ENCODE measurements at regions not wholly inside any gene's neighbourhood (a gene's known extent, or its start where the extent isn't known, plus 50 kb on each side); places are given as distances from the start of the nearest gene placed in this dataset.

- H3K4me1 ChIP-seq = no peaks in the 10 kb centered on the region
- H3K27me3 ChIP-seq = no peaks in the 10 kb centered on the region
- intact Hi-C loops (cut with DNase I; ENCODE audit: low total_unique reads) = no loop called here
- TF ChIP-seq POLR2AphosphoS5 (IDR thresholded peaks at IDR 0.05) (no peak), CTCF (IDR thresholded peaks at IDR 0.05) (no peak), POLR2A (IDR thresholded peaks at IDR 0.05) (no peak)
- H3K36me3 ChIP-seq = no peaks in the 10 kb centered on the region
- H3K4me3 ChIP-seq = no peak overlapping the region
- DNase-seq (ENCODE audit: low spot score in 2 of 2) = no peak
- no peak overlapping the region for H3K27ac ChIP-seq
- peaks cover 0 to 6% of the 10 kb centered on the region in 2 donors for H3K9me3 ChIP-seq
Observed at GRCh38 chr3:166080096-166080495, 242.9 kb upstream of the BCHE start.

GRCh38 chr3:166071831-166072230, 234.6 kb upstream of the BCHE start:
- Histone ChIP-seq H3K9me3 (peaks cover 0 to 8% of the 10 kb centered on the region in 2 donors), H3K36me3 (peaks cover 4% of the 10 kb centered on the region), H3K27ac (no peak overlapping the region), H3K27me3 (no peaks in the 10 kb centered on the region), H3K4me1 (no peaks in the 10 kb centered on the region), H3K4me3 (no peak overlapping the region)
- DNase-seq (ENCODE audit: low spot score in 2 of 2) = no peak
- intact Hi-C loops (cut with DNase I; ENCODE audit: low total_unique reads) = no loop called here
- TF ChIP-seq POLR2A (IDR thresholded peaks at IDR 0.05) (no peak), POLR2AphosphoS5 (IDR thresholded peaks at IDR 0.05) (no peak), CTCF (IDR thresholded peaks at IDR 0.05) (no peak)

GRCh38 chr3:166064476-166064875, 227.3 kb upstream of the BCHE start:
- Histone ChIP-seq H3K4me3 (no peak overlapping the region), H3K27me3 (no peaks in the 10 kb centered on the region), H3K4me1 (no peaks in the 10 kb centered on the region), H3K27ac (no peak overlapping the region), H3K36me3 (peaks cover 4% of the 10 kb centered on the region), H3K9me3 (no peaks in the 10 kb centered on the region)
- no peak for DNase-seq (ENCODE audit: low spot score in 2 of 2)
- no peak for TF ChIP-seq POLR2AphosphoS5 (IDR thresholded peaks at IDR 0.05)
- intact Hi-C loops (cut with DNase I; ENCODE audit: low total_unique reads) = loop anchor here (5.0 kb wide), 1 partner anchor 742 kb away; no protein-coding TSS in a partner anchor

- Histone ChIP-seq H3K4me1 (no peaks in the 10 kb centered on the region), H3K36me3 (peaks cover 4% of the 10 kb centered on the region), H3K4me3 (no peak overlapping the region), H3K27me3 (no peaks in the 10 kb centered on the region), H3K27ac (no peak overlapping the region), H3K9me3 (peaks cover 0 to 5% of the 10 kb centered on the region in 2 donors)
- DNase-seq (ENCODE audit: low spot score in 2 of 2) = no peak
- intact Hi-C loops (cut with DNase I; ENCODE audit: low total_unique reads) = loop anchor here (5.0 kb wide), 1 partner anchor 739 kb away; no protein-coding TSS in a partner anchor
- TF ChIP-seq POLR2A (IDR thresholded peaks at IDR 0.05) (no peak), CTCF (IDR thresholded peaks at IDR 0.05) (no peak), POLR2AphosphoS5 (IDR thresholded peaks at IDR 0.05) (no peak)
Observed at GRCh38 chr3:166060789-166061479, 223.7 kb upstream of the BCHE start.

GRCh38 chr3:166052440-166052839, 215.2 kb upstream of the BCHE start:
- TF ChIP-seq POLR2AphosphoS5 (IDR thresholded peaks at IDR 0.05) (no peak), POLR2A (IDR thresholded peaks at IDR 0.05) (no peak), CTCF (IDR thresholded peaks at IDR 0.05) (no peak)
- no peaks in the 10 kb centered on the region for H3K4me1 ChIP-seq
- no peak for DNase-seq (ENCODE audit: low spot score in 2 of 2)
- H3K36me3 ChIP-seq = no peaks in the 10 kb centered on the region
- peaks cover 0 to 10% of the 10 kb centered on the region in 2 donors for H3K9me3 ChIP-seq
- no peak overlapping the region for H3K4me3 ChIP-seq
- intact Hi-C loops (cut with DNase I; ENCODE audit: low total_unique reads) = no loop called here
- no peaks in the 10 kb centered on the region for H3K27me3 ChIP-seq
- no peak overlapping the region for H3K27ac ChIP-seq

All from breast epithelium (tissue), 4 donors.